GM19395 (cell line): ENCODE measurements at regions not wholly inside any gene's neighbourhood (a gene's known extent, or its start where the extent isn't known, plus 50 kb on each side); places are given as distances from the start of the nearest gene placed in this dataset.
"Not testable (repeated sequence)": the region's sequence is repeated elsewhere in the genome, so short reads cannot be mapped to it uniquely, and the experiment has no call there.

Source experiments
- ATAC-seq: cut with Tn5 transposase; IDR thresholded peaks from one replicate; pipeline ENCODE4 v1.9.1; 2021; ENCODE audit warnings: mild to moderate bottlenecking, moderate library complexity; ENCODE audit not compliant: unreplicated experiment

GRCh38 chr22:48083502-48083901 is 1321.1 kb downstream of the TBC1D22A start:
- ATAC-seq = no peak

DNA sequence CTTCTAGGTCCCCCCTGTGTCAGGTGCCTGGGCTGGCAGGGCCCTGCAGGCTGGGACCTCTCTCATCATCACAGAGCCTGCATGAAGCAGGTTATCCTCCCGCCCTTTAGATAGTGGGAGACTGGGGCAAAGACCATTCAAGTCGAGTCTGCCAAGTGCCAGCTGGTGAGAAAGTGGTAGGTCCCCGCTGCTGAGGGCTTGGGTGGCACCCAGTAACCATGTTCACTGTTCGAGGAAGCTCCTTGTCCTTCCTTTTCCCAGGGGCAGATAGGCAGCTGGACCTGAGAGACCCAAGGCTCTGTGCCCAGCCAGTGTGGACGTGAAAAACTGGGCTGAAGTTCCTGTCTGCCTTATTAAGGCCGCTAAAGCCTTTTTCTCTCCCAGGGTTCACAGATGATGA is 1319.8 kb downstream of the TBC1D22A start:
- ATAC-seq = no peak

GRCh38 chr22:48081281-48081680 is 1318.8 kb downstream of the TBC1D22A start:
- ATAC-seq = no peak

DNA sequence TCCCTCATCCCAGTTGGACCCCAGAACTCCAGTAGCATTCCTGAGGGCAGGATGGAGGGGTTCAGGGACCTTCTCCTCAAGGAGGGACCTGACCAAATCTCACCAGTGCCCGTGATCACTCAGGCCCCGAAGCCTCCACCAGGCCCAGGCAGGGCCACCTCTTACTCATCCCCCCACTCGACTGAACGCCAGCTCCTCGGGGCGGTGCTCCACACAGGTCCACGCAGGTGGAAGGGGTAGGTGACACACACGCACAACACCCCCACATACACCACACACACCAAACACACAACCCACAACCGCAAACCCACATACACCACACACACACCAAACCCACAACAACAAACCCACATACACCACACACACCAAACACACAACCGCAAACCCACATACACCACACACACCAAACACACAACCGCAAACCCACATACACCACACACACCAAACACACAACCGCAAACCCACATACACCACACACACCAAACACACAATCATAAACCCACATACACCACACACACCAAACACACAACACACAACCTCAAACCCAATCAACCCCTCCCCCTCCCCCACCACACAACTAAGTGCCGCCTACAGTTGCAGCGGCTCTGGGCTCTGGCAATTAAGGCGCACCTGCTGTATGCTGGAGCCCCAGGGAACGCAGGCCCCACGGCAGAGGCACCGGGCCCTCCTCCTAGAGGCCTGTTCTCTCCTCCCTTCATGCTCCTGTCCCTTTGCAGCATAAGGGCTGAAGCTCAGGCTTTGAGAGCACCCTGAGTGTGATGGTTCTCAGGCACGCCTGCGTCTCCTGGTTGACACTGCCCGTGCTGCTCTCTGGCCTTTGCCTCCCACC is 1318.1 kb downstream of the TBC1D22A start:
- no peak for ATAC-seq

- no peak for ATAC-seq
Measured at GRCh38 chr22:48079505-48080290, 1317.2 kb downstream of the TBC1D22A start.

- no peak for ATAC-seq
Measured at GRCh38 chr22:48078825-48079224, 1316.4 kb downstream of the TBC1D22A start.

DNA sequence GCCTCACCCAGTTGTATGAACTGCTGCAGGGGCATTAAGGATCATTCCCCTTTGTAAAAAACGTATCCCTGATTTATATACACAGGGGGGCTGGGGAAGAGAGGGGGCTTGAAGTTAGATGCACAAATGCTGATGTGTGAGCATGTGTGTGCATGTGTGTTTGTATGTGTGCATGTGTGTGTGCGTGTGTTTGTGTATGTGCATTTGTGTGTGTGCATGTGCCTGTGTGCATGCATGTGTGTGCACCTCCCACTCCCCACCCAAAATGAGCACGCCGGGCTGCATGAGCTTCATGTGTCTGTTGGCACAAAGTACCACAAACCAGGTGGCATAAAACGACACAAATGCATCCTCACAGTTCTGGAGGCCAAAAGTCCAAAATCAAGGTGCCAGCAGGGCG is 1315.2 kb downstream of the TBC1D22A start:
- ATAC-seq = no peak

- no peak for ATAC-seq
Measured at GRCh38 chr22:48076008-48076407, 1313.6 kb downstream of the TBC1D22A start.

DNA sequence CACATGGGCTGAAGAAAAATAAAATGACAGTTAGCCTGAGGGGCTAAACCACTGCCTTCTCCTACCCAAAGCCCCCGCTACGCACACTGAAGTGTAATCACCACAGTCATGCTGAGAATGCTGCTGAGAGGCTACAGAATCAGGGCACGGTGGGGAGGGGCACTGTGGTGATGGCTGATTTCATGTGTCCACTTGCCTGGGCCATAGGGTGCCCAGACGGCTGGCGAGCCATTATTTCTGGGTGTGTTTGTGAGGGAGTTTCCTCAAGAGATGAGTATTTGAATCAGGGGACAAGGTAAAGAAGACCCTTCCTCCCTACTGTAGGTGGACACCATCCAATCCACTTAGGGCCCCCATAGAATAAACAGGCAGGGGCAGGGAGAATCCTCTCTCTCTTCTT is 1313.2 kb downstream of the TBC1D22A start:
- ATAC-seq = no peak

GRCh38 chr22:48072777-48073176 is 1310.3 kb downstream of the TBC1D22A start:
- no peak for ATAC-seq

DNA sequence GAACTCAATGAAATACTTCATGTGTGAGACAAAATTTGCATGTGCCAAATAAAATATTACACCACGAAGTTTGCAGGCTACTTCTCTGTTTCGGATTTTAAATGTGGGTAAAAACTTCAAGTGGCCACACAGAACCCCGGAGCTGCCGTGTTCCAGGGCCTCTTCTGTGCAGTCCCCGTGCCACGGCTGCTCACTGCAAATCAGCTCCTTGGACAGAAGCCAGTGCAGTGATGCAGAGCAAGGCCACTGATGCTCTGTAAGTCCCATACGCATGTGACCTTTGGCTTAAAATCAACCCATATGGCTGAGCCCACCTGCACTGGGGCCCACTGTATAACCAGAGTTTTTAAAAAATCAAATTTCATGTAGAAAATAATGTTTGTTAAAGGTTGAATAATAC is 1309.4 kb downstream of the TBC1D22A start:
- no peak for ATAC-seq

DNA sequence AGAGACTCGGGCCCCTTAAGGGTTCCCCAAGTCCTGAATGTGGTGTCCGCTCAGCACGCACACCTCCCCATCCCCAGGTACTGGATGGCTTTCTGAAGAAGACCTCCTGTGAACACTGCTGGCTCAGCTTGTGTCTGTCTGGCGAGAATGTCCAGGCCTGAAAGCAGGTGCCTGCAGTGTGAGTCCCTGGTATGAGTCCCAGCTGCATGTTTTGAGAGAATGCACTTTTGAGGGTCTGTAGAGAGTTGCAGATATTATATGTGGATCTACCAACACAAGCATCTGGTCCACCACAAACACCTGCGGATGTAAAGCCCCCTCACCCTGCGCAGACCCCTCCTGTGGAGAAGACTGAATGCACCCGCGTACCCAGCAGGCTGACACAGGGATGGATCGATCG is 1308.9 kb downstream of the TBC1D22A start:
- no peak for ATAC-seq

GRCh38 chr22:48070760-48071159 is 1308.3 kb downstream of the TBC1D22A start:
- no peak for ATAC-seq

GRCh38 chr22:48070083-48070482 is 1307.6 kb downstream of the TBC1D22A start:
- ATAC-seq = no peak

- no peak for ATAC-seq
Measured at GRCh38 chr22:48069256-48069655, 1306.8 kb downstream of the TBC1D22A start.

GRCh38 chr22:48068323-48068885 is 1306.0 kb downstream of the TBC1D22A start:
- no peak for ATAC-seq

- ATAC-seq = no peak
Measured at GRCh38 chr22:48065892-48066291, 1303.4 kb downstream of the TBC1D22A start.

GRCh38 chr22:48061726-48062125 is 1299.3 kb downstream of the TBC1D22A start:
- ATAC-seq = no peak

DNA sequence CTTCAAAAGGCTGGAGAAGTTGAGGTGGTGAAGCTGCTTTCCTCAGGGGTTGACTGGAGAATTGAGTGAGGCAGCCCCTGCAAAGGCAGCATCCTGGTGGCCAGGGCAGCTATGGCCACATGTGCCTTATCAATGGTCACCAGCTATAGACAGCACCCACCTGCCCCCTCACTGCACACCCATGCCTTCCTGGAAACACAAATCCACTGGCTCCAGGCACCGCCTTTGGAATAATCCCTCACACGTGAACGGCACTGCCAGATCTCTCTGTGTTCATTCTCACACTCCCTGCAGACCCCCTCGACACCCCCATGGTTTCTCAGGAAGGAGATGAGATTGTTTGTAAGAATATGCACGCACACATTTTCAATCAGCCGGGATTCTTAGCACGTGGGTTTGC is 1297.8 kb downstream of the TBC1D22A start:
- no peak for ATAC-seq

DNA sequence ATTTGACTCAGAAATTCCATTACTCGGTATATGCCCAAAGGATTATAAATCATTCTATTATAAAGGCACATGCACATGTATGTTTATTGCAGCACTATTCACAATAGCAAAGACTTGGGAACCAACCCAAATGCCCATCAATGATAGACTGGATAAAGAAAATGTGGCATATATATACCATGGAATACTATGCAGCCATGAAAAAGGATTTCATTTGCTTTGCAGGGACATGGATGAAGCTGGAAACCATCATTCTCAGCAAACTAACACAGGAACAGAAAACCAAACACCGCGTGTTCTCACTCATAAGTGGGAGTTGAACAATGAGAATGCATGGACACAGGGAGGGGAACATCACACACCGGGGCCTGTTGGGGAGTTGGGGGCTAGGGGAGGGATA is 1297.1 kb downstream of the TBC1D22A start:
- ATAC-seq = not testable (repeated sequence)

DNA sequence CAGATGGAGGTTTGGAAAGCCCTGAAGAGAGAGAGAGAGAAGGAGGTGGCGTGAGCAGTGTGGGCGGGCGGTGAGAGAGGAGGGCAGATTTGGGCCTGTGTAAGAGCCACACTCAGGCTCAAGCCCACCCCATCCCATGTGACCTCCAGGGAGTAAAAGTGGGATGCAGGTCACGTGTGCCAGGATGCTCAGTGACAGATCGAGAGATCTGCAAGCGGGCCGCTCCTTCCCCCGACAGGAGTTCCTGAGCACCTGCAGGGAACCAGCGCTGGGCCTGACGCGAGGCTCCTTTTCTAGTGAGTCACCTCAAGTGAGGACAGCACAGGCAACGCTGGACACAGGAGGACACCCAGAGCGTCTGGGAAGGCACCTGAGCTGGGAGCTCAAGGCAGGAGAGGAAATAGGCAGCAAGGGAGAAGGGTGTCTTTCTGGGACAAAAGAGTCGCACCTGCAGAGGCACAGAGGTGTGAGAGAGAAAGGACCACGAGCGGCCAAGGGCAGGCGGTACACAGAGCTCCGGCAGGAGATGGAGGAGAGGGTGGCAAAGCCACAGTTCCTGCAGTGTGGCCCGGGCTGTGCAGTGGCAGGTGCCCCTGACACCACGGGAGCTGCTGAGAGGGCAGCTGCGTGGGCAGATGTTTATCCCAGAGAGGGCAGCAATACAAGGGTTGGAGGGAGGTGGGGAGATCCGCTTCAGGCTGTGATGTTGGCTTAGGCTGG is 1294.8 kb downstream of the TBC1D22A start:
- ATAC-seq = no peak
